Keratinocyte (primary cell): ENCODE measurements at regions not wholly inside any gene's neighbourhood (a gene's known extent, or its start where the extent isn't known, plus 50 kb on each side); places are given as distances from the start of the nearest gene placed in this dataset.

ENCODE experiments used
- DNase-seq: peaks from one replicate; pipeline ENCODE4 v3.0.0-alpha.2; 2011; ENCODE audit warnings: low read depth, missing footprints, low spot score
- FAIRE-seq: peaks from 2 replicates; lab custom pipeline; 2011; peaks lifted over from hg19 to GRCh38; lab: Jason Lieb, UNC
- H2AFZ ChIP-seq: 2 replicates; pipeline ENCODE4 v1.6.0; 2012; ENCODE audit warnings: low read length, control low read depth, inconsistent platforms; ENCODE audit not compliant: control insufficient read depth
- H3K27ac ChIP-seq: 2 replicates; pipeline ENCODE4 v1.5.1; 2011; ENCODE audit warnings: low read length; ENCODE audit not compliant: control insufficient read depth, insufficient read depth
- H3K27me3 ChIP-seq: 3 replicates; pipeline ENCODE4 v1.6.0; 2011; ENCODE audit warnings: low read length; ENCODE audit not compliant: control insufficient read depth, insufficient read depth; ENCODE audit errors: extremely low read depth
- H3K36me3 ChIP-seq, 2 experiments: 2 replicates in 1 of 2; 3 replicates in 1 of 2; pipeline ENCODE4 v1.5.1; 2011; ENCODE audit warnings: low read length in 2 of 2, mild to moderate bottlenecking in 1 of 2; ENCODE audit not compliant: control insufficient read depth in 2 of 2, insufficient read depth in 2 of 2; ENCODE audit errors: extremely low read depth in 1 of 2
- H3K4me1 ChIP-seq: 3 replicates; pipeline ENCODE4 v1.5.1; 2011; ENCODE audit warnings: low read length; ENCODE audit not compliant: control insufficient read depth, insufficient read depth; ENCODE audit errors: extremely low read depth
- H3K4me2 ChIP-seq: 3 replicates; pipeline ENCODE4 v1.6.0; 2011; ENCODE audit warnings: low read depth, low read length; ENCODE audit not compliant: control insufficient read depth, insufficient read depth; ENCODE audit errors: extremely low read depth
- H3K4me3 ChIP-seq, 3 experiments: fragments of 200-600 bp in 1 of 3; sonication (generic) in 1 of 3; 2 replicates in 2 of 3; 3 replicates in 1 of 3; pipeline ENCODE4 v1.5.1; 2011 to 2016; ENCODE audit warnings: low read length in 3 of 3, mild to moderate bottlenecking in 3 of 3, control low read depth in 2 of 3, inconsistent platforms in 1 of 3, low read depth in 1 of 3, mixed read lengths in 1 of 3, mixed run types in 1 of 3, moderate library complexity in 1 of 3; ENCODE audit not compliant: control insufficient read depth in 2 of 3, insufficient read depth in 2 of 3; ENCODE audit errors: extremely low read depth in 1 of 3
- H3K79me2 ChIP-seq: 2 replicates; pipeline ENCODE4 v1.6.0; 2012; ENCODE audit warnings: low read length; ENCODE audit not compliant: control insufficient read depth, insufficient read depth
- H3K9ac ChIP-seq: 3 replicates; pipeline ENCODE4 v1.6.0; 2011; ENCODE audit warnings: low read length; ENCODE audit not compliant: control insufficient read depth, insufficient read depth; ENCODE audit errors: extremely low read depth
- H3K9me1 ChIP-seq: 3 replicates; pipeline ENCODE4 v1.6.0; 2011; ENCODE audit warnings: low read length; ENCODE audit not compliant: control insufficient read depth, insufficient read depth; ENCODE audit errors: extremely low read depth
- H3K9me3 ChIP-seq: 2 replicates; pipeline ENCODE4 v1.5.1; 2012; ENCODE audit warnings: low read depth, low read length; ENCODE audit not compliant: control insufficient read depth
- H4K20me1 ChIP-seq: 3 replicates; pipeline ENCODE4 v1.6.0; 2011; ENCODE audit warnings: low read length; ENCODE audit not compliant: control insufficient read depth, insufficient read depth; ENCODE audit errors: extremely low read depth
- EZH2 ChIP-seq: IDR thresholded peaks from one replicate; pipeline ENCODE4 v1.6.1; 2012; ENCODE audit warnings: inconsistent platforms, mild to moderate bottlenecking, low read length, moderate library complexity
- dilution Hi-C: fragments of 300-500 bp; cut with MboI; formaldehyde crosslinking; loops from one replicate; pipeline ENCODE4 v1.7.0; 2020; ENCODE audit warnings: low sequenced_read_pairs; ENCODE audit not compliant: extremely low pct_ligation_motif_present
- TF ChIP-seq, protein P1 (sequence below), 3 experiments: IDR thresholded peaks in 1 of 3; conservative IDR thresholded peaks in 1 of 3; optimal IDR thresholded peaks in 1 of 3; 2 replicates in 2 of 3; 3 replicates in 1 of 3; pipeline versions ENCODE3 to v1.5.1; 2011; ENCODE audit warnings: low read length in 3 of 3, mild to moderate bottlenecking in 3 of 3, moderate library complexity in 2 of 3, control low read depth in 1 of 3, inconsistent platforms in 1 of 3; ENCODE audit not compliant: insufficient read depth in 2 of 3; ENCODE audit errors: extremely low read depth in 1 of 3

DNA sequence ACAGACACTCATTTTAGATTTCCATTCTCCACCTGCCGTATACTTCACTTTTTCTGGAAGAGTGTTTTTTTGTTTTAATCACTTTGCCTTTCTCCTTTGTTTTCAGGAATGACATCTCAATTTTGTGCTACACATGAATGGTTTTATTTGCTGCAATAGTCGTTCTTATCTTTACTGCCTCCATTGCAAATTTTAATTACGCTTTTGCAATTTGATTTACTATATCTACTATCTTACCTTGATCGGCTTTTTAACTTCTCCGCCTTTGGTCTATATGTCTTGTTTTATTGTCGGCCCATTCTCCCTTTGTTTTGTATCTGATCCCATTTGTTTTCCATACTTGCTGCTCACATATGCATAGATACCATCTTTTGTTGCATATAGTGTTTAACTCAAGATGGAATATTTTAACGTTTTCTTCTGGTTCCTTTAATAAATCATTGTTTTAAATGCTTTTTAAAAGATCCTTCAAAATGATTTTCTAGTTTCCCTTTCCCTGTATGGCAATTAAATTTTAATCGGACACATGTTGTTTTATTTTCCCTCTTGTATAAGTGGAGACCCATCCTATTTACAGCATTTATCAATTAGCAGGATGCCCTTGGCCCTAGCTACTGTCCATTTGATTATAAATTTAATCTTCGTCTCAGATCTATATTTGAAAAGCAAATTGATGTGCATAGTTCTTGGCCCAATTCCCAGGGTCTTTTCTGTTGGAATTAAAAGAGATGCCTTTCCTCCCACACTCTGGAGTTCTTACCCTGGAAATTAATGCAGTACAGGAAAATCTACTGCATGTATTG lies 97.2 kb upstream of the CNTN4 start:
- Histone ChIP-seq H3K4me3 (no peak overlapping the region), H3K79me2 (no peaks in the 10 kb centered on the region), H3K9me3 (no peaks in the 10 kb centered on the region), H3K36me3 (no peaks in the 10 kb centered on the region), H2AFZ (no peak overlapping the region), H3K4me2 (no peak overlapping the region), H3K9ac (no peak overlapping the region), H4K20me1 (no peaks in the 10 kb centered on the region), H3K27ac (no peak overlapping the region), H3K9me1 (no peaks in the 10 kb centered on the region), H3K27me3 (no peaks in the 10 kb centered on the region), H3K4me1 (no peaks in the 10 kb centered on the region)
- DNase-seq, result no peak
- dilution Hi-C loops, result no loop called here
- no peak for TF ChIP-seq EZH2
- TF ChIP-seq, protein P1, sequence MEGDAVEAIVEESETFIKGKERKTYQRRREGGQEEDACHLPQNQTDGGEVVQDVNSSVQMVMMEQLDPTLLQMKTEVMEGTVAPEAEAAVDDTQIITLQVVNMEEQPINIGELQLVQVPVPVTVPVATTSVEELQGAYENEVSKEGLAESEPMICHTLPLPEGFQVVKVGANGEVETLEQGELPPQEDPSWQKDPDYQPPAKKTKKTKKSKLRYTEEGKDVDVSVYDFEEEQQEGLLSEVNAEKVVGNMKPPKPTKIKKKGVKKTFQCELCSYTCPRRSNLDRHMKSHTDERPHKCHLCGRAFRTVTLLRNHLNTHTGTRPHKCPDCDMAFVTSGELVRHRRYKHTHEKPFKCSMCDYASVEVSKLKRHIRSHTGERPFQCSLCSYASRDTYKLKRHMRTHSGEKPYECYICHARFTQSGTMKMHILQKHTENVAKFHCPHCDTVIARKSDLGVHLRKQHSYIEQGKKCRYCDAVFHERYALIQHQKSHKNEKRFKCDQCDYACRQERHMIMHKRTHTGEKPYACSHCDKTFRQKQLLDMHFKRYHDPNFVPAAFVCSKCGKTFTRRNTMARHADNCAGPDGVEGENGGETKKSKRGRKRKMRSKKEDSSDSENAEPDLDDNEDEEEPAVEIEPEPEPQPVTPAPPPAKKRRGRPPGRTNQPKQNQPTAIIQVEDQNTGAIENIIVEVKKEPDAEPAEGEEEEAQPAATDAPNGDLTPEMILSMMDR (optimal IDR thresholded peaks at IDR 0.05 in 1 of 3, IDR thresholded peaks at IDR 0.05 in 1 of 3, conservative IDR thresholded peaks at IDR 0.05 in 1 of 3; ENCODE audit: extremely low read depth in 1 of 3, insufficient read depth in 2 of 3, low read length in 3 of 3), result no peak
- no peak for FAIRE-seq

DNA sequence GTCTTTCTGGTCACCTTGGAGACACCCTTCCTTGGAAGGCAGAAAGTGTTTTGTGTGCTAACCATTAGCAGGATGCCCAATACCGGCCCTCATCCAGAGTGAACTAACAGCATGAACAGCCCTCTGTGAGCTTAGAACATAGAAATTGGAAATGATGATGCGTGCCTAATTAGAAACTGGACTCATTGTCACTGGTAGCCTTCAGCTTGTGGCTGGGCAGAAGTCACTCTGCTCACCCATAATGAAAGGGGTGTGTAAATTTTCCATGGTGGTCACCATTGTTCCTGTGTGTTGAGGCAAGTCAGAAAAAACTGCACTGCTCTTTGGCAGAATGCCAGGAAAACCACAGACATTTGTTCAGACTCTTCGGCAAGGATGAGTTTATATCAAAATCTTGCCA lies 74.7 kb upstream of the CNTN4 start:
- H3K27ac ChIP-seq, result no peak overlapping the region
- H2AFZ ChIP-seq, result no peak overlapping the region
- H3K9me3 ChIP-seq, result no peaks in the 10 kb centered on the region
- no peak overlapping the region for H3K4me2 ChIP-seq
- no peak for FAIRE-seq
- no peaks in the 10 kb centered on the region for H4K20me1 ChIP-seq
- no peaks in the 10 kb centered on the region for H3K36me3 ChIP-seq
- H3K4me1 ChIP-seq, result no peaks in the 10 kb centered on the region
- no peak overlapping the region for H3K4me3 ChIP-seq
- H3K9ac ChIP-seq, result no peak overlapping the region
- H3K79me2 ChIP-seq, result no peaks in the 10 kb centered on the region
- no peaks in the 10 kb centered on the region for H3K9me1 ChIP-seq
- dilution Hi-C loops, result no loop called here
- H3K27me3 ChIP-seq, result no peaks in the 10 kb centered on the region
- no peak for DNase-seq
- TF ChIP-seq, protein P1 (optimal IDR thresholded peaks at IDR 0.05 in 1 of 3, IDR thresholded peaks at IDR 0.05 in 1 of 3, conservative IDR thresholded peaks at IDR 0.05 in 1 of 3; ENCODE audit: extremely low read depth in 1 of 3, insufficient read depth in 2 of 3, low read length in 3 of 3), result no peak
- TF ChIP-seq EZH2, result no peak
